LNCaP clone FGC (cell line): ENCODE measurements at regions not wholly inside any gene's neighbourhood (a gene's known extent, or its start where the extent isn't known, plus 50 kb on each side); places are given as distances from the start of the nearest gene placed in this dataset.

Experiments
- DNase-seq: peaks from one replicate; pipeline ENCODE4 v3.0.0-alpha.2; 2011; ENCODE audit warnings: low read depth
- H3K4me3 ChIP-seq: 2 replicates; pipeline ENCODE4 v1.5.1; 2011; ENCODE audit warnings: mild to moderate bottlenecking, low read depth, low read length, control low read depth
- CTCF ChIP-seq: IDR thresholded peaks from 2 replicates; pipeline ENCODE4 v1.5.1; 2012; ENCODE audit warnings: mild to moderate bottlenecking; ENCODE audit not compliant: control insufficient read depth, insufficient read depth; ENCODE audit errors: extremely low read depth

- DNase-seq, result no peak
- TF ChIP-seq CTCF, result no peak
Observed at GRCh38 chr10:110429301-110429700, 68.4 kb upstream of the DUSP5 start.

GRCh38 chr10:110430340-110431273, 67.1 kb upstream of the DUSP5 start:
- H3K4me3 ChIP-seq, result no peak overlapping the region
- TF ChIP-seq CTCF, result no peak
- DNase-seq, result peak; percentile 39

More at GRCh38 chr10:110429301-110429700, 68.4 kb upstream of the DUSP5 start:
- no peak overlapping the region for H3K4me3 ChIP-seq

GRCh38 chr10:110431659-110432058, 66.0 kb upstream of the DUSP5 start:
- no peak for TF ChIP-seq CTCF
- no peak overlapping the region for H3K4me3 ChIP-seq
- no peak for DNase-seq

- no peak overlapping the region for H3K4me3 ChIP-seq
- no peak for TF ChIP-seq CTCF
- no peak for DNase-seq
Observed at GRCh38 chr10:110432084-110432483, 65.6 kb upstream of the DUSP5 start.

- no peak overlapping the region for H3K4me3 ChIP-seq
- DNase-seq, result no peak
- no peak for TF ChIP-seq CTCF
Observed at GRCh38 chr10:110432814-110433565, 64.7 kb upstream of the DUSP5 start.

GRCh38 chr10:110433740-110434139, 64.0 kb upstream of the DUSP5 start:
- DNase-seq, result peak; percentile 76
- H3K4me3 ChIP-seq, result no peak overlapping the region
- no peak for TF ChIP-seq CTCF
